MM.1S (cell line): ENCODE measurements at regions not wholly inside any gene's neighbourhood (a gene's known extent, or its start where the extent isn't known, plus 50 kb on each side); places are given as distances from the start of the nearest gene placed in this dataset.

Experiments
- DNase-seq: peaks from one replicate; pipeline ENCODE4 v3.0.0-alpha.2; 2015
- H2AFZ ChIP-seq: fragments of 300-600 bp; sonication (generic); 2 replicates; pipeline ENCODE4 v1.6.0; 2016; ENCODE audit warnings: antibody characterized with exemption, low read length
- H3F3A ChIP-seq: fragments of 300-600 bp; sonication (generic); 2 replicates; pipeline ENCODE4 v1.6.1; 2016; ENCODE audit warnings: mild to moderate bottlenecking, antibody characterized with exemption, low read length, moderate library complexity, mixed read lengths; ENCODE audit not compliant: insufficient read depth
- H3K27ac ChIP-seq: fragments of 300-600 bp; sonication (generic); 2 replicates; pipeline ENCODE4 v1.5.1; 2016; ENCODE audit warnings: mild to moderate bottlenecking, low read length
- H3K27me3 ChIP-seq: fragments of 300-600 bp; sonication (generic); replicated peaks from 2 replicates; pipeline ENCODE4 v1.6.0; 2016; ENCODE audit warnings: low read length; ENCODE audit not compliant: insufficient read depth
- H3K36me3 ChIP-seq: fragments of 300-600 bp; sonication (generic); replicated peaks from 2 replicates; pipeline ENCODE4 v1.6.1; 2016; ENCODE audit warnings: mild to moderate bottlenecking, low read length, mixed read lengths; ENCODE audit not compliant: insufficient read depth
- H3K4me1 ChIP-seq: fragments of 300-600 bp; sonication (generic); 2 replicates; pipeline ENCODE4 v1.6.1; 2016; ENCODE audit warnings: low read length, mixed read lengths
- H3K4me2 ChIP-seq: fragments of 300-600 bp; sonication (generic); 2 replicates; pipeline ENCODE4 v1.6.0; 2016; ENCODE audit warnings: low read depth, low read length
- H3K4me3 ChIP-seq: fragments of 300-600 bp; sonication (generic); 2 replicates; pipeline ENCODE4 v1.5.1; 2016; ENCODE audit warnings: low read length, mixed read lengths
- H3K79me2 ChIP-seq: fragments of 300-600 bp; sonication (generic); 2 replicates; pipeline ENCODE4 v1.6.1; 2016; ENCODE audit warnings: mixed run types, low read length, mixed read lengths
- H3K9ac ChIP-seq: fragments of 300-600 bp; sonication (generic); 2 replicates; pipeline ENCODE4 v1.6.1; 2016; ENCODE audit warnings: low read length, mixed read lengths
- H3K9me2 ChIP-seq: fragments of 300-600 bp; sonication (generic); replicated peaks from 2 replicates; pipeline ENCODE4 v1.6.1; 2016; ENCODE audit warnings: mild to moderate bottlenecking, low read length, mixed read lengths; ENCODE audit not compliant: insufficient read depth
- H3K9me3 ChIP-seq: fragments of 300-600 bp; sonication (generic); replicated peaks from 2 replicates; pipeline ENCODE4 v1.6.1; 2016; ENCODE audit warnings: mild to moderate bottlenecking, low read length, mixed read lengths; ENCODE audit not compliant: insufficient read depth
- H4K20me1 ChIP-seq: fragments of 300-600 bp; sonication (generic); 2 replicates; pipeline ENCODE4 v1.6.1; 2016; ENCODE audit warnings: mild to moderate bottlenecking, low read length, moderate library complexity, mixed read lengths; ENCODE audit not compliant: insufficient read depth
- CTCF ChIP-seq: fragments of 300-600 bp; sonication (generic); IDR thresholded peaks from 2 replicates; pipeline ENCODE4 v1.5.1; 2016; ENCODE audit warnings: antibody characterized with exemption, low read length, mixed read lengths
- EZH2 ChIP-seq: fragments of 300-600 bp; sonication (generic); optimal IDR thresholded peaks from 2 replicates; pipeline ENCODE3; 2017; ENCODE audit warnings: low read depth, mild to moderate bottlenecking, antibody characterized with exemption, low read length, mixed read lengths
- EZH2phosphoT487 ChIP-seq: fragments of 300-600 bp; sonication (generic); IDR thresholded peaks from 2 replicates; pipeline ENCODE4 v1.6.1; 2018; ENCODE audit warnings: antibody characterized with exemption, low read length

GRCh38 chr6:78561015-78561414 lies 306.3 kb upstream of the IRAK1BP1 start:
- DNase-seq: no peak
- Histone ChIP-seq H3K36me3 (no peaks in the 10 kb centered on the region), H3K27me3 (no peaks in the 10 kb centered on the region), H3K9ac (no peak overlapping the region), H3K4me1 (no peaks in the 10 kb centered on the region), H3K79me2 (no peaks in the 10 kb centered on the region), H3F3A (no peaks in the 10 kb centered on the region), H3K9me2 (no peaks in the 10 kb centered on the region), H4K20me1 (no peaks in the 10 kb centered on the region), H3K27ac (no peak overlapping the region), H3K9me3 (no peaks in the 10 kb centered on the region), H3K4me3 (no peak overlapping the region), H3K4me2 (no peak overlapping the region), H2AFZ (no peak overlapping the region)
- TF ChIP-seq EZH2phosphoT487 (no peak), CTCF (no peak), EZH2 (no peak)

DNA sequence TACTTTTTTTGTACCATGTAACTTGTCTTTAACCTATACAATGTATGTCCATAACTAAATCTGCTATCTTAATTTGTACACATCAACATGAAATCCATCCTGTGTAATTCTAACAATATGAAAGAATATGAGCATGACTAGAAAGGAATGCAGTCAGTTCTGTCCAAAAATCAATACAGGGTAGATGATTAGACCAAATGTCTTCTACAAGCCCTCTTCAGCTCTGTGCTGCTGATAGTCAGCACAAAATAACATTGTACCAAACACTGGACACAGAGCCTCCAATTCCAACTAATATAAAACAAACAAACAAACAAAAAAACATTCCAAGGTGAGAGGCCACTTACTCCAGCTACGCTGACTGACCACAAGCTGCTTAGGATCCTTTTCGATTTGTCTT lies 301.4 kb upstream of the IRAK1BP1 start:
- H3K4me1 ChIP-seq: no peaks in the 10 kb centered on the region
- H4K20me1 ChIP-seq: no peaks in the 10 kb centered on the region
- no peaks in the 10 kb centered on the region for H3K9me3 ChIP-seq
- H3K27me3 ChIP-seq: no peaks in the 10 kb centered on the region
- DNase-seq: no peak
- no peaks in the 10 kb centered on the region for H3F3A ChIP-seq
- no peak overlapping the region for H3K27ac ChIP-seq
- H3K4me3 ChIP-seq: no peak overlapping the region
- H2AFZ ChIP-seq: no peak overlapping the region
- no peak overlapping the region for H3K9ac ChIP-seq
- no peaks in the 10 kb centered on the region for H3K79me2 ChIP-seq
- no peak overlapping the region for H3K4me2 ChIP-seq
- no peaks in the 10 kb centered on the region for H3K36me3 ChIP-seq
- TF ChIP-seq EZH2: no peak
- TF ChIP-seq CTCF: no peak
- no peak for TF ChIP-seq EZH2phosphoT487
- no peaks in the 10 kb centered on the region for H3K9me2 ChIP-seq

DNA sequence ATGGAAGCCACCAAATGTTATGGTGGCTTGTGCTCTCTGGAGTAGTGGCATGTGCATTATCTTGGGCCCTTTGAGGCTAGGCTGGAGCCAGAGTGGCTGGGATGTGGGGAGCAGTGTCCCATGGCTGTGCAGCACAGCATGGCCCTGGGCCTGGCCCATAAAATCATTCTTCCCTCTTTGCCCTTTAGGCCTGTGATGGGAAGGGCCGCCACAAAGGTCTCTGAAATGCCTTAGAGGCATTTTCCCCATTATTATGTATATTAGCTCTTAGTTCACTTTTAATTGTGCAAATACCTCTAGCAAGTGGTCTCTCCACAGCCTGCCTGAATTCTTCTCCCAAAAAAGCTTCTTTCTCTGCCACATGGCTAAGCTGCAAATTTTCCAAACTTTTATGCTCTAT lies 297.3 kb upstream of the IRAK1BP1 start:
- DNase-seq: no peak
- TF ChIP-seq CTCF: no peak
- TF ChIP-seq EZH2phosphoT487: no peak
- TF ChIP-seq EZH2: no peak
- Histone ChIP-seq H2AFZ (no peak overlapping the region), H4K20me1 (no peaks in the 10 kb centered on the region), H3K4me2 (no peak overlapping the region), H3K4me3 (no peak overlapping the region), H3K9me2 (no peaks in the 10 kb centered on the region), H3F3A (no peaks in the 10 kb centered on the region), H3K27ac (no peak overlapping the region), H3K4me1 (no peaks in the 10 kb centered on the region), H3K9ac (no peak overlapping the region), H3K9me3 (no peaks in the 10 kb centered on the region), H3K36me3 (no peaks in the 10 kb centered on the region), H3K79me2 (no peaks in the 10 kb centered on the region), H3K27me3 (no peaks in the 10 kb centered on the region)
